ENCODE measurements at regions not wholly inside any gene's neighbourhood (a gene's known extent, or its start where the extent isn't known, plus 50 kb on each side); places are given as distances from the start of the nearest gene placed in this dataset.

GRCh38 chrX:10831716-10832502 lies 211.5 kb upstream of the MID1 start:
- no peak for TF ChIP-seq CTCF (conservative IDR thresholded peaks at IDR 0.05; ENCODE audit: low read length)
- peak overlapping the region; percentile 60 for H3K4me3 ChIP-seq (ENCODE audit: low read length)
- DNase-seq (ENCODE audit: low read depth) = no peak

GRCh38 chrX:10833299-10834169 lies 213.1 kb upstream of the MID1 start:
- TF ChIP-seq CTCF (conservative IDR thresholded peaks at IDR 0.05; ENCODE audit: low read length) = no peak
- DNase-seq (ENCODE audit: low read depth) = peak; percentile 25
- peak overlapping the region; percentile 60 for H3K4me3 ChIP-seq (ENCODE audit: low read length)

GRCh38 chrX:10841579-10841978 lies 221.2 kb upstream of the MID1 start:
- no peak overlapping the region for H3K4me3 ChIP-seq (ENCODE audit: low read length)
- peak; percentile 40 for DNase-seq (ENCODE audit: low read depth)
- no peak for TF ChIP-seq CTCF (conservative IDR thresholded peaks at IDR 0.05; ENCODE audit: low read length)

- H3K4me3 ChIP-seq (ENCODE audit: low read length) = no peak overlapping the region
- DNase-seq (ENCODE audit: low read depth) = no peak
- TF ChIP-seq CTCF (conservative IDR thresholded peaks at IDR 0.05; ENCODE audit: low read length) = no peak
Observed at GRCh38 chrX:10842646-10843045, 222.3 kb upstream of the MID1 start.

- no peak overlapping the region for H3K4me3 ChIP-seq (ENCODE audit: low read length)
- peak; percentile 12 for DNase-seq (ENCODE audit: low read depth)
- no peak for TF ChIP-seq CTCF (conservative IDR thresholded peaks at IDR 0.05; ENCODE audit: low read length)
Observed at GRCh38 chrX:10847333-10847732, 226.9 kb upstream of the MID1 start.

GRCh38 chrX:10851809-10852208 lies 231.4 kb upstream of the MID1 start:
- TF ChIP-seq CTCF (conservative IDR thresholded peaks at IDR 0.05; ENCODE audit: low read length) = no peak
- H3K4me3 ChIP-seq (ENCODE audit: low read length) = no peak overlapping the region
- DNase-seq (ENCODE audit: low read depth) = no peak

All from AG10803 (cell line).